GM23338 (cell line): ENCODE measurements at regions not wholly inside any gene's neighbourhood (a gene's known extent, or its start where the extent isn't known, plus 50 kb on each side); places are given as distances from the start of the nearest gene placed in this dataset.

Experiments used
- ATAC-seq: fragments of 200-7000 bp; cut with Tn5 transposase; 3 replicates; pipeline ENCODE4 v1.9.1; 2020
- DNase-seq: peaks from one replicate; pipeline ENCODE4 v3.0.0-alpha.2; 2015; ENCODE audit warnings: low spot score
- H2AFZ ChIP-seq: fragments of 200-600 bp; sonication (generic); 2 replicates; pipeline ENCODE4 v1.8.0; 2016; ENCODE audit warnings: antibody characterized with exemption, mild to moderate bottlenecking, moderate library complexity
- H3F3A ChIP-seq: fragments of 200-600 bp; sonication (generic); replicated peaks from 2 replicates; pipeline ENCODE4 v1.8.0; 2017; ENCODE audit warnings: antibody characterized with exemption, mixed run types, low read depth
- H3K27ac ChIP-seq: fragments of 200-600 bp; sonication (generic); 2 replicates; pipeline ENCODE4 v1.6.1; 2016; ENCODE audit warnings: low read depth
- H3K27me3 ChIP-seq: fragments of 200-600 bp; sonication (generic); 2 replicates; pipeline ENCODE4 v1.8.0; 2016; ENCODE audit warnings: mild to moderate bottlenecking, mixed run types, moderate library complexity; ENCODE audit not compliant: insufficient read depth
- H3K36me3 ChIP-seq: fragments of 200-600 bp; sonication (generic); 2 replicates; pipeline ENCODE4 v1.8.0; 2016; ENCODE audit warnings: mild to moderate bottlenecking; ENCODE audit not compliant: insufficient read depth
- H3K4me1 ChIP-seq: fragments of 200-600 bp; sonication (generic); 2 replicates; pipeline ENCODE4 v1.8.0; 2016; ENCODE audit warnings: mild to moderate bottlenecking, moderate library complexity; ENCODE audit not compliant: insufficient read depth
- H3K4me2 ChIP-seq: fragments of 200-600 bp; sonication (generic); 2 replicates; pipeline ENCODE4 v1.7.1; 2017; ENCODE audit warnings: mixed run types
- H3K4me3 ChIP-seq: fragments of 200-600 bp; sonication (generic); 2 replicates; pipeline ENCODE4 v1.6.1; 2016; ENCODE audit warnings: mixed run types
- H3K79me2 ChIP-seq: fragments of 200-600 bp; sonication (generic); replicated peaks from 2 replicates; pipeline ENCODE4 v1.8.0; 2017; ENCODE audit warnings: mild to moderate bottlenecking; ENCODE audit not compliant: insufficient read depth
- H3K9me2 ChIP-seq: fragments of 200-600 bp; sonication (generic); 2 replicates; pipeline ENCODE4 v1.8.0; 2017; ENCODE audit not compliant: insufficient read depth
- H4K20me1 ChIP-seq: fragments of 200-600 bp; sonication (generic); replicated peaks from 2 replicates; pipeline ENCODE4 v1.8.0; 2017; ENCODE audit warnings: mild to moderate bottlenecking; ENCODE audit not compliant: insufficient read depth
- H3K27ac Mint-ChIP-seq: 2 replicates; pipeline ENCODE4 v1.8.0; 2020; ENCODE audit warnings: inconsistent platforms, mild to moderate bottlenecking, moderate library complexity, mixed read lengths
- H3K27me3 Mint-ChIP-seq: 3 replicates; pipeline ENCODE4 v1.8.0; 2022; ENCODE audit warnings: low read depth, mild to moderate bottlenecking, moderate library complexity, mixed read lengths, inconsistent platforms; ENCODE audit not compliant: insufficient read depth, poor library complexity
- H3K36me3 Mint-ChIP-seq: 3 replicates; pipeline ENCODE4 v1.8.0; 2021; ENCODE audit warnings: low read depth, mild to moderate bottlenecking, inconsistent platforms, moderate library complexity, mixed read lengths
- H3K4me1 Mint-ChIP-seq: 3 replicates; pipeline ENCODE4 v1.8.0; 2020; ENCODE audit warnings: mild to moderate bottlenecking, inconsistent platforms, mixed read lengths
- H3K4me3 Mint-ChIP-seq: 3 replicates; pipeline ENCODE4 v1.8.0; 2021; ENCODE audit warnings: moderate library complexity, mild to moderate bottlenecking, inconsistent platforms, mixed read lengths
- H3K9me3 Mint-ChIP-seq: 3 replicates; pipeline ENCODE4 v1.8.0; 2020; ENCODE audit warnings: moderate library complexity, mild to moderate bottlenecking, inconsistent platforms, mixed read lengths
- CREB1 ChIP-seq: fragments of 250-450 bp; sonication (Bioruptor Pico); IDR thresholded peaks from 2 replicates; pipeline ENCODE4 v1.5.0; 2020; ENCODE audit warnings: low read depth, mild to moderate bottlenecking, moderate library complexity
- EZH2 ChIP-seq: fragments of 200-600 bp; sonication (generic); IDR thresholded peaks from one replicate; pipeline ENCODE4 v1.8.0; 2017; ENCODE audit warnings: antibody characterized with exemption, mild to moderate bottlenecking, low read depth; ENCODE audit not compliant: unreplicated experiment
- EZH2phosphoT487 ChIP-seq: fragments of 200-600 bp; sonication (generic); IDR thresholded peaks from one replicate; pipeline ENCODE4 v1.8.1; 2018; ENCODE audit warnings: antibody characterized with exemption; ENCODE audit not compliant: unreplicated experiment
- JUNB ChIP-seq: IDR thresholded peaks from one replicate; pipeline ENCODE4 v1.6.1; 2016; ENCODE audit warnings: antibody characterized with exemption; ENCODE audit not compliant: unreplicated experiment
- NANOG ChIP-seq: IDR thresholded peaks from 2 replicates; pipeline ENCODE4 v1.6.1; 2016; ENCODE audit warnings: antibody characterized with exemption, borderline replicate concordance
- POLR2AphosphoS5 ChIP-seq: IDR thresholded peaks from 2 replicates; pipeline ENCODE4 v1.6.1; 2016; ENCODE audit warnings: antibody characterized with exemption, low read depth
- STAT1 ChIP-seq: IDR thresholded peaks from one replicate; pipeline ENCODE4 v1.6.1; 2016; ENCODE audit warnings: antibody characterized with exemption; ENCODE audit not compliant: unreplicated experiment
- ZNF114 ChIP-seq: fragments of 250-450 bp; sonication (Bioruptor Pico); IDR thresholded peaks from 2 replicates; pipeline ENCODE4 v1.5.0; 2020; ENCODE audit warnings: mild to moderate bottlenecking, moderate library complexity
- ZNF331 ChIP-seq: fragments of 250-450 bp; sonication (Bioruptor Pico); IDR thresholded peaks from 2 replicates; pipeline ENCODE4 v1.5.0; 2020; ENCODE audit warnings: low read depth, mild to moderate bottlenecking, moderate library complexity
- TF ChIP-seq, protein P1 (sequence below), 2 experiments: fragments of 200-600 bp in 1 of 2; sonication (generic) in 1 of 2; conservative IDR thresholded peaks; 2 replicates each; pipeline versions ENCODE4 v1.5.1 to v1.6.1; 2016 to 2017; ENCODE audit warnings: antibody characterized with exemption in 2 of 2, low read depth in 2 of 2, mild to moderate bottlenecking in 2 of 2, moderate library complexity in 1 of 2
- TF ChIP-seq, protein P2 (sequence below): IDR thresholded peaks from one replicate; pipeline ENCODE4 v1.6.1; 2018; ENCODE audit warnings: antibody characterized with exemption; ENCODE audit not compliant: unreplicated experiment
- TF ChIP-seq, protein P3 (sequence below): IDR thresholded peaks from 2 replicates; pipeline ENCODE4 v1.6.1; 2016; ENCODE audit warnings: antibody characterized with exemption

DNA sequence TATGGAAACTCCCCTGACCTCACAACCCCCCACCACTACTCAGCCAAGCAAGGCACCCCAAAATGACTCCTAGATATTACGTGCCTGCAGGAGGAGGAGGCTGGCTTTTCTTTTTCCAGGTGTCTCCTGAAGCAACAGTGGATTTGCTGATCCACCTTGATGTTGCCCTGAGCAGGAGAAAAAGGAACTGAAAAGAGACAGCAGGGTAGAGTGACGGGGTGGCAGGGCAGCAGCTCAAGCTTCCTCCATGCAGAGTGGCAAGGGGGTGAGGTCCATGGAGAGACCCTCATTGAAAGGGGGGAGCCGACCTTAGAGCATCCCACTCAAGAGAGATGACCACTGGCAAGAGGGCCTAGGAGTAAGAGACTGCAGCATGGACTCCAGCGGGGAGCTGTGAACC, 112.0 kb upstream of the SIRPA start:
- no peak overlapping the region for H3K4me3 ChIP-seq
- no peak overlapping the region for H3K27ac ChIP-seq
- no peaks in the 10 kb centered on the region for H3K36me3 Mint-ChIP-seq
- no peaks in the 10 kb centered on the region; the same call in 2 of the 3 replicates for H3K4me1 Mint-ChIP-seq
- H3K27me3 ChIP-seq = 0 out of 2 replicates have a peak, but pooled peaks cover 3% of the 10 kb centered on the region
- H3K4me1 ChIP-seq = no peaks in the 10 kb centered on the region
- no peak for ATAC-seq
- no peaks in the 10 kb centered on the region for H3F3A ChIP-seq
- no peaks in the 10 kb centered on the region for H3K36me3 ChIP-seq
- peaks cover 4% of the 10 kb centered on the region for H3K27me3 Mint-ChIP-seq
- H2AFZ ChIP-seq = no peak overlapping the region
- no peak overlapping the region for H3K27ac Mint-ChIP-seq
- no peak for TF ChIP-seq EZH2
- no peak for TF ChIP-seq STAT1
- TF ChIP-seq POLR2AphosphoS5 = no peak
- TF ChIP-seq, protein P1, sequence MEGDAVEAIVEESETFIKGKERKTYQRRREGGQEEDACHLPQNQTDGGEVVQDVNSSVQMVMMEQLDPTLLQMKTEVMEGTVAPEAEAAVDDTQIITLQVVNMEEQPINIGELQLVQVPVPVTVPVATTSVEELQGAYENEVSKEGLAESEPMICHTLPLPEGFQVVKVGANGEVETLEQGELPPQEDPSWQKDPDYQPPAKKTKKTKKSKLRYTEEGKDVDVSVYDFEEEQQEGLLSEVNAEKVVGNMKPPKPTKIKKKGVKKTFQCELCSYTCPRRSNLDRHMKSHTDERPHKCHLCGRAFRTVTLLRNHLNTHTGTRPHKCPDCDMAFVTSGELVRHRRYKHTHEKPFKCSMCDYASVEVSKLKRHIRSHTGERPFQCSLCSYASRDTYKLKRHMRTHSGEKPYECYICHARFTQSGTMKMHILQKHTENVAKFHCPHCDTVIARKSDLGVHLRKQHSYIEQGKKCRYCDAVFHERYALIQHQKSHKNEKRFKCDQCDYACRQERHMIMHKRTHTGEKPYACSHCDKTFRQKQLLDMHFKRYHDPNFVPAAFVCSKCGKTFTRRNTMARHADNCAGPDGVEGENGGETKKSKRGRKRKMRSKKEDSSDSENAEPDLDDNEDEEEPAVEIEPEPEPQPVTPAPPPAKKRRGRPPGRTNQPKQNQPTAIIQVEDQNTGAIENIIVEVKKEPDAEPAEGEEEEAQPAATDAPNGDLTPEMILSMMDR (conservative IDR thresholded peaks at IDR 0.05; ENCODE audit: low read depth in 2 of 2) = no peak
- TF ChIP-seq, protein P2, sequence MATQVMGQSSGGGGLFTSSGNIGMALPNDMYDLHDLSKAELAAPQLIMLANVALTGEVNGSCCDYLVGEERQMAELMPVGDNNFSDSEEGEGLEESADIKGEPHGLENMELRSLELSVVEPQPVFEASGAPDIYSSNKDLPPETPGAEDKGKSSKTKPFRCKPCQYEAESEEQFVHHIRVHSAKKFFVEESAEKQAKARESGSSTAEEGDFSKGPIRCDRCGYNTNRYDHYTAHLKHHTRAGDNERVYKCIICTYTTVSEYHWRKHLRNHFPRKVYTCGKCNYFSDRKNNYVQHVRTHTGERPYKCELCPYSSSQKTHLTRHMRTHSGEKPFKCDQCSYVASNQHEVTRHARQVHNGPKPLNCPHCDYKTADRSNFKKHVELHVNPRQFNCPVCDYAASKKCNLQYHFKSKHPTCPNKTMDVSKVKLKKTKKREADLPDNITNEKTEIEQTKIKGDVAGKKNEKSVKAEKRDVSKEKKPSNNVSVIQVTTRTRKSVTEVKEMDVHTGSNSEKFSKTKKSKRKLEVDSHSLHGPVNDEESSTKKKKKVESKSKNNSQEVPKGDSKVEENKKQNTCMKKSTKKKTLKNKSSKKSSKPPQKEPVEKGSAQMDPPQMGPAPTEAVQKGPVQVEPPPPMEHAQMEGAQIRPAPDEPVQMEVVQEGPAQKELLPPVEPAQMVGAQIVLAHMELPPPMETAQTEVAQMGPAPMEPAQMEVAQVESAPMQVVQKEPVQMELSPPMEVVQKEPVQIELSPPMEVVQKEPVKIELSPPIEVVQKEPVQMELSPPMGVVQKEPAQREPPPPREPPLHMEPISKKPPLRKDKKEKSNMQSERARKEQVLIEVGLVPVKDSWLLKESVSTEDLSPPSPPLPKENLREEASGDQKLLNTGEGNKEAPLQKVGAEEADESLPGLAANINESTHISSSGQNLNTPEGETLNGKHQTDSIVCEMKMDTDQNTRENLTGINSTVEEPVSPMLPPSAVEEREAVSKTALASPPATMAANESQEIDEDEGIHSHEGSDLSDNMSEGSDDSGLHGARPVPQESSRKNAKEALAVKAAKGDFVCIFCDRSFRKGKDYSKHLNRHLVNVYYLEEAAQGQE = no peak
- no peak for TF ChIP-seq ZNF114 (CRISPR knock-in tag)
- H3K9me3 Mint-ChIP-seq = no peaks in the 10 kb centered on the region
- H3K4me3 Mint-ChIP-seq = no peak overlapping the region
- H3K4me2 ChIP-seq = no peak overlapping the region
- H4K20me1 ChIP-seq = no peaks in the 10 kb centered on the region
- no peak for DNase-seq
- H3K79me2 ChIP-seq = no peaks in the 10 kb centered on the region
- H3K9me2 ChIP-seq = no peaks in the 10 kb centered on the region; the same call in 1 of the 2 replicates

DNA sequence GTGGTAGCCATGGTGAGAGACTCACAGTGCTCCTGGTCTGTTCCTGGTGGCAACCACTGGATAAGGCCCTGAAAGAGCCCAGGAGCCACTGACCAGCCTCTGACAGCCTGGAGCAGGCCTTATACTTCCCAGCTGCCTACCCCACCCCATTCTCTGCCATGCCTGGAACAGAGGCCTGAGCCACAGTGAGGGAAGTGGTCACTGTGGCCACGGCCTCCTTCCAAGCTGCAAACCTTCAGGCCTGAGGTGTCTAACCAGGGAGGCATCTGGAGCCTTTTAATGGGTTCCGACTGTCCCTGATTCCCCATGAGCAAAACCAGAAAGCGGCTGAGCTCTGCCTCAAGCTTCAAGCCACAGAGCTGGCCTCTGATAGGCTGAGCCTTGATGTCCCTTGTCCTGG, 113.0 kb upstream of the SIRPA start:
- Mint-ChIP-seq H3K27me3 (peaks cover 7% of the 10 kb centered on the region), H3K9me3 (no peaks in the 10 kb centered on the region), H3K36me3 (no peaks in the 10 kb centered on the region), H3K27ac (no peak overlapping the region), H3K4me3 (no peak overlapping the region), H3K4me1 (peaks cover 5% of the 10 kb centered on the region)
- no peak overlapping the region for H3K4me3 ChIP-seq
- no peaks in the 10 kb centered on the region for H3K36me3 ChIP-seq
- peaks cover 6% of the 10 kb centered on the region; the same call in 1 of the 2 replicates for H3K4me1 ChIP-seq
- no peak for DNase-seq
- no peaks in the 10 kb centered on the region for H4K20me1 ChIP-seq
- no peaks in the 10 kb centered on the region for H3K79me2 ChIP-seq
- no peaks in the 10 kb centered on the region for H3F3A ChIP-seq
- H3K9me2 ChIP-seq = no peaks in the 10 kb centered on the region
- ATAC-seq = no peak
- no peaks in the 10 kb centered on the region; the same call in 1 of the 2 replicates for H3K27me3 ChIP-seq
- H3K27ac ChIP-seq = no peak overlapping the region
- no peak overlapping the region for H3K4me2 ChIP-seq
- H2AFZ ChIP-seq = no peak overlapping the region
- TF ChIP-seq JUNB (no peak), ZNF114 (CRISPR knock-in tag) (no peak), EZH2phosphoT487 (no peak), CREB1 (CRISPR knock-in tag) (no peak), EZH2 (no peak), ZNF331 (CRISPR knock-in tag) (no peak), POLR2AphosphoS5 (no peak), NANOG (no peak)
- TF ChIP-seq, protein P3, sequence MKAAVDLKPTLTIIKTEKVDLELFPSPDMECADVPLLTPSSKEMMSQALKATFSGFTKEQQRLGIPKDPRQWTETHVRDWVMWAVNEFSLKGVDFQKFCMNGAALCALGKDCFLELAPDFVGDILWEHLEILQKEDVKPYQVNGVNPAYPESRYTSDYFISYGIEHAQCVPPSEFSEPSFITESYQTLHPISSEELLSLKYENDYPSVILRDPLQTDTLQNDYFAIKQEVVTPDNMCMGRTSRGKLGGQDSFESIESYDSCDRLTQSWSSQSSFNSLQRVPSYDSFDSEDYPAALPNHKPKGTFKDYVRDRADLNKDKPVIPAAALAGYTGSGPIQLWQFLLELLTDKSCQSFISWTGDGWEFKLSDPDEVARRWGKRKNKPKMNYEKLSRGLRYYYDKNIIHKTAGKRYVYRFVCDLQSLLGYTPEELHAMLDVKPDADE = no peak
- TF ChIP-seq, protein P2 = no peak
